ENCODE measurements at regions not wholly inside any gene's neighbourhood (a gene's known extent, or its start where the extent isn't known, plus 50 kb on each side); places are given as distances from the start of the nearest gene placed in this dataset.

DNA sequence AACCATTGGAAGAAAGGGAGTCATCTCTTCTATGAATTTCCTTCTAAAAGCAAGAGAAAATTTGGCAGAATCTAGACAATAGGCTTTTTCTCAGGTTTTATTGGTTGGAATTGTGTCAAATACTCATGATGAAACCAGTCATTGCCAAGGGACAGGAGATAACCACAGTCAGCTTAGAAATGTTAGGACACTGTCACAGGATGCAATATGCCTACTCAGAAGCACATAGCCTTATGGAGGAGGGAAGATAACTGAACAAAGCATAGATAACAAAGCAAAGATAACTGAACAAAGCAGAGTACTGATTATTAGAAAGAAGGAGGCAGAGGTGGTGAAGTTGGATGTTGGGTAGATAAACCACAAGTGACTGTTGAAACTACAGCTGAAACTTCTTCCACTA, 303.5 kb upstream of the PDGFD start:
- TF ChIP-seq, protein P1, sequence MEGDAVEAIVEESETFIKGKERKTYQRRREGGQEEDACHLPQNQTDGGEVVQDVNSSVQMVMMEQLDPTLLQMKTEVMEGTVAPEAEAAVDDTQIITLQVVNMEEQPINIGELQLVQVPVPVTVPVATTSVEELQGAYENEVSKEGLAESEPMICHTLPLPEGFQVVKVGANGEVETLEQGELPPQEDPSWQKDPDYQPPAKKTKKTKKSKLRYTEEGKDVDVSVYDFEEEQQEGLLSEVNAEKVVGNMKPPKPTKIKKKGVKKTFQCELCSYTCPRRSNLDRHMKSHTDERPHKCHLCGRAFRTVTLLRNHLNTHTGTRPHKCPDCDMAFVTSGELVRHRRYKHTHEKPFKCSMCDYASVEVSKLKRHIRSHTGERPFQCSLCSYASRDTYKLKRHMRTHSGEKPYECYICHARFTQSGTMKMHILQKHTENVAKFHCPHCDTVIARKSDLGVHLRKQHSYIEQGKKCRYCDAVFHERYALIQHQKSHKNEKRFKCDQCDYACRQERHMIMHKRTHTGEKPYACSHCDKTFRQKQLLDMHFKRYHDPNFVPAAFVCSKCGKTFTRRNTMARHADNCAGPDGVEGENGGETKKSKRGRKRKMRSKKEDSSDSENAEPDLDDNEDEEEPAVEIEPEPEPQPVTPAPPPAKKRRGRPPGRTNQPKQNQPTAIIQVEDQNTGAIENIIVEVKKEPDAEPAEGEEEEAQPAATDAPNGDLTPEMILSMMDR (IDR thresholded peaks at IDR 0.05), result no peak
- no peak for TF ChIP-seq EZH2 (IDR thresholded peaks at IDR 0.05)
- TF ChIP-seq EZH2phosphoT487 (IDR thresholded peaks at IDR 0.05), result no peak
